ENCODE measurements at regions not wholly inside any gene's neighbourhood (a gene's known extent, or its start where the extent isn't known, plus 50 kb on each side); places are given as distances from the start of the nearest gene placed in this dataset.
"Not testable (repeated sequence)": the region's sequence is repeated elsewhere in the genome, so short reads cannot be mapped to it uniquely, and the experiment has no call there.

DNA sequence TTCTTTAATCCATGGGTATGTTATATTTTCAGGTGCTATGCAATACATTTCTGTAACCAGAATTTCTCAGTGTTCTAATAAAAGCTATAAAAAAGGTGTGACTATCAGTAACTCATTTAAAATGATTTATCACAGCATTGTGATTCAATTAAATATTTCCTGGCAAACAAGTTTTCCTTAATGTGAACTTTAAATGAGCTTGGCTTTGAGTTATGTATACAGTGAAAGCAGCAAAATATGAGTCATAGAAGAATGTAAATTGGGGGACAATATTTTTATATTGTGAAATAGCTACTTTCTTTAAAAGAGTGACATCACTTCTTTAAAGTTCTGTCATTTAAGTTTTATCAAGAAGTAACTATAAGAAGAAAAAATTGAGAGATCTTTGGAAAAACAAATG lies 484.9 kb upstream of the MAN1A1 start:
- H3K27me3 Mint-ChIP-seq (ENCODE audit: unreplicated experiment) = no peaks in the 10 kb centered on the region
- H3K4me3 Mint-ChIP-seq (ENCODE audit: low read depth, unreplicated experiment) = no peak overlapping the region
- BruUV-seq (replicated peaks) = no TSS peak
- CTCF ChIA-PET = no interaction called here
- H3K9me3 Mint-ChIP-seq (ENCODE audit: low read depth, unreplicated experiment) = no peaks in the 10 kb centered on the region
- intact Hi-C loops (cut with micrococcal nuclease; ENCODE audit: unreplicated experiment) = no loop called here
- TF ChIP-seq, protein P1, sequence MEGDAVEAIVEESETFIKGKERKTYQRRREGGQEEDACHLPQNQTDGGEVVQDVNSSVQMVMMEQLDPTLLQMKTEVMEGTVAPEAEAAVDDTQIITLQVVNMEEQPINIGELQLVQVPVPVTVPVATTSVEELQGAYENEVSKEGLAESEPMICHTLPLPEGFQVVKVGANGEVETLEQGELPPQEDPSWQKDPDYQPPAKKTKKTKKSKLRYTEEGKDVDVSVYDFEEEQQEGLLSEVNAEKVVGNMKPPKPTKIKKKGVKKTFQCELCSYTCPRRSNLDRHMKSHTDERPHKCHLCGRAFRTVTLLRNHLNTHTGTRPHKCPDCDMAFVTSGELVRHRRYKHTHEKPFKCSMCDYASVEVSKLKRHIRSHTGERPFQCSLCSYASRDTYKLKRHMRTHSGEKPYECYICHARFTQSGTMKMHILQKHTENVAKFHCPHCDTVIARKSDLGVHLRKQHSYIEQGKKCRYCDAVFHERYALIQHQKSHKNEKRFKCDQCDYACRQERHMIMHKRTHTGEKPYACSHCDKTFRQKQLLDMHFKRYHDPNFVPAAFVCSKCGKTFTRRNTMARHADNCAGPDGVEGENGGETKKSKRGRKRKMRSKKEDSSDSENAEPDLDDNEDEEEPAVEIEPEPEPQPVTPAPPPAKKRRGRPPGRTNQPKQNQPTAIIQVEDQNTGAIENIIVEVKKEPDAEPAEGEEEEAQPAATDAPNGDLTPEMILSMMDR (IDR thresholded peaks at IDR 0.05; ENCODE audit: unreplicated experiment) = no peak
- no peak overlapping the region for H3K27ac Mint-ChIP-seq (ENCODE audit: unreplicated experiment)
- DNase-seq = no peak
- H3K36me3 Mint-ChIP-seq (ENCODE audit: insufficient read depth, unreplicated experiment) = no peaks in the 10 kb centered on the region
- no peaks in the 10 kb centered on the region for H3K4me1 Mint-ChIP-seq (ENCODE audit: low read depth, unreplicated experiment)

DNA sequence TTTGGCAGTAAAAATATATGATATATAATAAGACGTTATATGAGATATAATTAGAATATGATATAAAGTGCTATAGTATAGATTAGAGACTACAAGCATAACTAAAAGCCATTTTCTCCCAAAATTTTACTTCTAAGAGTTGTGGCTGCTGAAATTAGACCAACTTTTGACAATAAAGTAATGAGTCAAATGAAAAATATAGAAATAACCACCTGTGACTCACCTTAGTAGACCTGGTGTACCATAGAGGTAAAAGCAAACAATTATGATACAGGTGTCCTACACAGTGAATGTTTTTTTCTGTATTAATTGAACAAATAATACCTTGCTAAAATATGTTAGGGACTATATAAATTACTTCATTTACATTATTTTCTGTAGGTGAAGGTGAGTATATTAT lies 482.9 kb upstream of the MAN1A1 start:
- no peak for DNase-seq
- H3K27ac Mint-ChIP-seq (ENCODE audit: unreplicated experiment) = no peak overlapping the region
- BruUV-seq (replicated peaks) = no TSS peak
- no peak overlapping the region for H3K4me3 Mint-ChIP-seq (ENCODE audit: low read depth, unreplicated experiment)
- CTCF ChIA-PET = no interaction called here
- intact Hi-C loops (cut with micrococcal nuclease; ENCODE audit: unreplicated experiment) = no loop called here
- TF ChIP-seq, protein P1 (IDR thresholded peaks at IDR 0.05; ENCODE audit: unreplicated experiment) = no peak
- no peaks in the 10 kb centered on the region for H3K36me3 Mint-ChIP-seq (ENCODE audit: insufficient read depth, unreplicated experiment)
- H3K4me1 Mint-ChIP-seq (ENCODE audit: low read depth, unreplicated experiment) = no peaks in the 10 kb centered on the region
- no peaks in the 10 kb centered on the region for H3K9me3 Mint-ChIP-seq (ENCODE audit: low read depth, unreplicated experiment)
- H3K27me3 Mint-ChIP-seq (ENCODE audit: unreplicated experiment) = no peaks in the 10 kb centered on the region

DNA sequence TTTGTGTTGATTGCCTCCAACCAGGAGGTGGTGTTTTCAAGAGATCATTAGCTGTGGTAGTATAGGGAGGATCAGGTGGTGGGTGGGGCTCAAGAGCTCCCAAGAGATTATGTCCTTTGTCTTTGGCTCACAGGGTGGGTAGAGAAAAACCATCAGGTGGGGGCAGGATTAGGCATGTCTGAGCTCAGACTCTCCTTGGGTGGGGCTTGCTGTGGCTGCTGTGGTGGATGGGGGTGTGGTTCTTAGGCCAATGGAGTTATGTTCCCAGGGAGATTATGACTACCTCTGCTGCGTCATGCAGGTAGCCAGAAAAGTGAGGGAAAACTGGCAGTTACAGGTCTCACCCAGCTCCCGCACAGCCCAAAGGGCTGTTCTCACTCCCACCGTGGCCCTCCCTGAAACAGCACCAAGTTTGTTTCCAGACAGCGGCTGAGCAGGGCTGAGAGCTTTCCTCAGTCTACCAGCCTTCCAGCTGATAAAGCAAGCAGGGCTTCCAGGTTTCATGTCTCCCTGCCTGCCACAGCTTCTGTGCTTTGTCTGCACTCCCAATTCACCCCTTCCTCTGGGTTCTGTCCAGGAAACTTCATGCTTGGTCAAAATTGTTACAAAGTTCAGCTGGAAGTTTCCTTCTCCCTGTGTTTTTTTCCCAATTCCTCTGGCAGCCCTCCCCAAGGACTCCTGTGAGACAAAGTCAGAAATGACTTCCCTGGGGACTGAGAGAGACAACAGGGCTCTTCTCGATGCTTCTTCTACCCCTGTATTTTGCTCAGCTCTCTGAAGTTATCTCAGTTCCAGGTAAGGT lies 481.1 kb upstream of the MAN1A1 start:
- CTCF ChIA-PET = interaction anchor here (0.7 kb wide), 1 partner anchor 1138 kb away, joined by 4 read pairs; no protein-coding TSS in a partner anchor
- H3K4me1 Mint-ChIP-seq (ENCODE audit: low read depth, unreplicated experiment) = no peaks in the 10 kb centered on the region
- TF ChIP-seq, protein P1 (IDR thresholded peaks at IDR 0.05; ENCODE audit: unreplicated experiment) = no peak
- no peak overlapping the region for H3K4me3 Mint-ChIP-seq (ENCODE audit: low read depth, unreplicated experiment)
- no peaks in the 10 kb centered on the region for H3K36me3 Mint-ChIP-seq (ENCODE audit: insufficient read depth, unreplicated experiment)
- no peak overlapping the region for H3K27ac Mint-ChIP-seq (ENCODE audit: unreplicated experiment)
- intact Hi-C loops (cut with micrococcal nuclease; ENCODE audit: unreplicated experiment) = no loop called here
- no TSS peak for BruUV-seq (replicated peaks)
- H3K27me3 Mint-ChIP-seq (ENCODE audit: unreplicated experiment) = no peaks in the 10 kb centered on the region
- peak; percentile 1 for DNase-seq
- peaks cover 4% of the 10 kb centered on the region for H3K9me3 Mint-ChIP-seq (ENCODE audit: low read depth, unreplicated experiment)

DNA sequence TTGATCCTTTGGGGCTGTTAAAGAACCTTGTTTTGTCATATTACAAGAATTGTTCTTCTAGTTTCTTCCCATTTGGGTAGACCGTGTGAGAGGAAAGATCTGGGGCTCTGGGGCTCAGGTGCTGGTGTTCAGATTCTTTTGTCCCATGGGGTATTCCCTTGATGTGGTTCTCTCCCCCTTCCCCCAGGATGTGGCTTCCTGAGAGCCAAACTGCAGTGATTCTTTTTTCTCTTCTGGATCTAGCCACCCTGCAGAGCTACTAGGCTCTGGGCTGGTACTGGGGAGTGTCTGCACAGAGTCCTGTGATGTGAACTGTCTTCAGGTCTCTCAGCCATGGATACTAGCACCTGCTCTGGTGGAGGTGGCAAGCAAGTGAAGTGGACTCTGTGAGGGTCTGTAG lies 480.5 kb upstream of the MAN1A1 start:
- H3K4me3 Mint-ChIP-seq (ENCODE audit: low read depth, unreplicated experiment) = no peak overlapping the region
- peaks cover 4% of the 10 kb centered on the region for H3K9me3 Mint-ChIP-seq (ENCODE audit: low read depth, unreplicated experiment)
- H3K4me1 Mint-ChIP-seq (ENCODE audit: low read depth, unreplicated experiment) = no peaks in the 10 kb centered on the region
- BruUV-seq (replicated peaks) = no TSS peak
- no peaks in the 10 kb centered on the region for H3K27me3 Mint-ChIP-seq (ENCODE audit: unreplicated experiment)
- no peaks in the 10 kb centered on the region for H3K36me3 Mint-ChIP-seq (ENCODE audit: insufficient read depth, unreplicated experiment)
- intact Hi-C loops (cut with micrococcal nuclease; ENCODE audit: unreplicated experiment) = no loop called here
- no peak for DNase-seq
- TF ChIP-seq, protein P1 (IDR thresholded peaks at IDR 0.05; ENCODE audit: unreplicated experiment) = no peak
- no peak overlapping the region for H3K27ac Mint-ChIP-seq (ENCODE audit: unreplicated experiment)
- CTCF ChIA-PET = interaction anchor here (0.7 kb wide), 1 partner anchor 1139 kb away, joined by 4 read pairs; no protein-coding TSS in a partner anchor

DNA sequence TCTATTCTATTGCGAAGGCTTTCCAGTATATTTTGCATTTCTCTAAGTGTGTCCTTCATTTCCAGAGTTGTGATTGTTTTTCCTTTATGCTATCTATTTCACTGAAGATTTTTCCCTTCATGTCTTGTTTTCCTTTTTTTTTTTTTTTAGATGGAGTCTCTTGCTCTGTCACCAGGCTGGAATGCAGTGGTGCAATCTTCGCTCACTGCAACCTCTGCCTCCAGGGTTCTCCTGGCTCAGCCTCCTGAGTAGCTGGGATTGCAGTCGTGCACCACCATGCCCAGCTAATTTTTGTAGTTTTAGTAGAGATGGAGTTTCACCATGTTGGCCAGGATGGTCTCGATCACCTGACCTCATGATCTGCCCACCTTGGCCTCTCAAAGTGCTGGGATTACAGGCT lies 479.9 kb upstream of the MAN1A1 start:
- BruUV-seq (replicated peaks); H3K4me1 Mint-ChIP-seq (ENCODE audit: low read depth, unreplicated experiment); H3K27ac Mint-ChIP-seq (ENCODE audit: unreplicated experiment); CTCF ChIA-PET; H3K27me3 Mint-ChIP-seq (ENCODE audit: unreplicated experiment); DNase-seq; H3K4me3 Mint-ChIP-seq (ENCODE audit: low read depth, unreplicated experiment); H3K36me3 Mint-ChIP-seq (ENCODE audit: insufficient read depth, unreplicated experiment); intact Hi-C loops (cut with micrococcal nuclease; ENCODE audit: unreplicated experiment); H3K9me3 Mint-ChIP-seq (ENCODE audit: low read depth, unreplicated experiment): not testable (repeated sequence)

Measured in Calu3 (cell line).